HEK293T (cell line): ENCODE measurements at regions not wholly inside any gene's neighbourhood (a gene's known extent, or its start where the extent isn't known, plus 50 kb on each side); places are given as distances from the start of the nearest gene placed in this dataset.

ENCODE experiments used
- BHLHE40 ChIP-seq: fragments of 450-650 bp; IDR thresholded peaks from 2 replicates; pipeline ENCODE4 v1.6.1; 2016; ENCODE audit warnings: mild to moderate bottlenecking, moderate library complexity, borderline replicate concordance
- FOXA1 ChIP-seq: fragments of 450-650 bp; IDR thresholded peaks from 2 replicates; pipeline ENCODE4 v1.6.1; 2016; ENCODE audit warnings: mild to moderate bottlenecking
- FOXK2 ChIP-seq: fragments of 450-650 bp; IDR thresholded peaks from 2 replicates; pipeline ENCODE4 v1.6.1; 2016; ENCODE audit warnings: mild to moderate bottlenecking
- LEF1 ChIP-seq: fragments of 450-650 bp; IDR thresholded peaks from 2 replicates; pipeline ENCODE4 v1.6.1; 2017; ENCODE audit warnings: mild to moderate bottlenecking, borderline replicate concordance

DNA sequence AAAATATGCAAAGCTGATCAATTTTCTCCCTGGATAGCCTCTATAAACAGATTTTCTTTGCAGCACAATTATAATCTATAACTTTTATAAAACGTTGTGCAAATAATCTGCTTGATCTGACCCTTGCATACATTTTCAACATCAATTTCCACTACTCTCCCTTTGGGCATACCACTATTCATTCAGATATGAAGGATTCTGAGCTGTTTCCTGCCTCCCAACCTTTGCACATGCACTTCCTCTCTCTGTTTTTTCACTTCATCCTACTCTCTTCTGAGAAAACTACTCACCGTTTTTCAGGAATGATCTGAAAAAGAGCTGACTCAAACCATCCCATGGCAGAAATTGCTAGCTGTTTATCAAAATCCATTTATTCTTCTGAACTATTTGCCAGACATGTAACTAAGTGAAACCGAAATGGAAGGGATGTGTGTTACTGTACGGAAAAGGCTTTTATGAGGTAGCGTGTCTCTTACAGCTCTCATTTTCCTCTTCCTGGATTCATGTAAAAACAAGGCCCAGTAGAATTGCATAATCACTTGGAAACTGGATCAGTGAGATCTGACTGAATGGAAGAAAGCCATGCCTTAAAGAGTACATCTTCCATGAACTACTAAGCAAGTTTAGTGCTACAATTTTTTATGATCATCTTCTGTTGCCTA, 1447.3 kb upstream of the MIR17HG start:
- no peak for TF ChIP-seq FOXK2
- no peak for TF ChIP-seq FOXA1
- TF ChIP-seq BHLHE40 = no peak
- TF ChIP-seq LEF1 = no peak
